ENCODE measurements at regions not wholly inside any gene's neighbourhood (a gene's known extent, or its start where the extent isn't known, plus 50 kb on each side); places are given as distances from the start of the nearest gene placed in this dataset.

GRCh38 chr5:116813906-116814305 is 239.3 kb upstream of the SEMA6A start:
- intact Hi-C loops (cut with DNase I): no loop called here
- Histone ChIP-seq H3K27me3 (no peaks in the 10 kb centered on the region), H3K27ac (no peak overlapping the region), H3K4me1 (no peaks in the 10 kb centered on the region), H3K4me3 (no peak overlapping the region), H3K36me3 (no peaks in the 10 kb centered on the region), H3K9me3 (no peaks in the 10 kb centered on the region)
- no peak for TF ChIP-seq CTCF (IDR thresholded peaks at IDR 0.05)
- DNase-seq (no peak), ATAC-seq (no peak)

GRCh38 chr5:116813356-116813755 is 238.7 kb upstream of the SEMA6A start:
- Histone ChIP-seq H3K27ac (no peak overlapping the region), H3K9me3 (no peaks in the 10 kb centered on the region), H3K36me3 (no peaks in the 10 kb centered on the region), H3K4me1 (no peaks in the 10 kb centered on the region), H3K4me3 (no peak overlapping the region), H3K27me3 (no peaks in the 10 kb centered on the region)
- TF ChIP-seq CTCF (IDR thresholded peaks at IDR 0.05): no peak
- ATAC-seq: no peak
- no peak for DNase-seq
- intact Hi-C loops (cut with DNase I): no loop called here

GRCh38 chr5:116810951-116811350 is 236.3 kb upstream of the SEMA6A start:
- no peaks in the 10 kb centered on the region for H3K27me3 ChIP-seq
- ATAC-seq: no peak

GRCh38 chr5:116806836-116807235 is 232.2 kb upstream of the SEMA6A start:
- intact Hi-C loops (cut with DNase I): no loop called here
- H3K36me3 ChIP-seq: no peaks in the 10 kb centered on the region
- no peak for TF ChIP-seq CTCF (IDR thresholded peaks at IDR 0.05)
- no peaks in the 10 kb centered on the region for H3K4me1 ChIP-seq
- H3K27ac ChIP-seq: no peak overlapping the region
- H3K27me3 ChIP-seq: no peaks in the 10 kb centered on the region
- no peak overlapping the region for H3K4me3 ChIP-seq
- DNase-seq (no peak), ATAC-seq (no peak)
- H3K9me3 ChIP-seq: no peaks in the 10 kb centered on the region

More at GRCh38 chr5:116810951-116811350, 236.3 kb upstream of the SEMA6A start:
- H3K4me1 ChIP-seq: no peaks in the 10 kb centered on the region
- intact Hi-C loops (cut with DNase I): no loop called here
- H3K36me3 ChIP-seq: no peaks in the 10 kb centered on the region
- TF ChIP-seq CTCF (IDR thresholded peaks at IDR 0.05): no peak
- H3K27ac ChIP-seq: no peak overlapping the region
- H3K4me3 ChIP-seq: no peak overlapping the region
- H3K9me3 ChIP-seq: no peaks in the 10 kb centered on the region
- DNase-seq: no peak

- H3K4me1 ChIP-seq: no peaks in the 10 kb centered on the region
- ATAC-seq (no peak), DNase-seq (no peak)
- no peak for TF ChIP-seq CTCF (IDR thresholded peaks at IDR 0.05)
- intact Hi-C loops (cut with DNase I): no loop called here
- H3K4me3 ChIP-seq: no peak overlapping the region
- H3K36me3 ChIP-seq: no peaks in the 10 kb centered on the region
- no peak overlapping the region for H3K27ac ChIP-seq
- no peaks in the 10 kb centered on the region for H3K9me3 ChIP-seq
- no peaks in the 10 kb centered on the region for H3K27me3 ChIP-seq
Observed at GRCh38 chr5:116799401-116799800, 224.8 kb upstream of the SEMA6A start.

GRCh38 chr5:116795189-116795588 is 220.6 kb upstream of the SEMA6A start:
- intact Hi-C loops (cut with DNase I): no loop called here
- TF ChIP-seq CTCF (IDR thresholded peaks at IDR 0.05): no peak
- ATAC-seq (no peak), DNase-seq (no peak)
- Histone ChIP-seq H3K4me1 (no peaks in the 10 kb centered on the region), H3K9me3 (no peaks in the 10 kb centered on the region), H3K4me3 (no peak overlapping the region), H3K27me3 (no peaks in the 10 kb centered on the region), H3K36me3 (no peaks in the 10 kb centered on the region), H3K27ac (no peak overlapping the region)
